ENCODE measurements at regions not wholly inside any gene's neighbourhood (a gene's known extent, or its start where the extent isn't known, plus 50 kb on each side); places are given as distances from the start of the nearest gene placed in this dataset.

DNA sequence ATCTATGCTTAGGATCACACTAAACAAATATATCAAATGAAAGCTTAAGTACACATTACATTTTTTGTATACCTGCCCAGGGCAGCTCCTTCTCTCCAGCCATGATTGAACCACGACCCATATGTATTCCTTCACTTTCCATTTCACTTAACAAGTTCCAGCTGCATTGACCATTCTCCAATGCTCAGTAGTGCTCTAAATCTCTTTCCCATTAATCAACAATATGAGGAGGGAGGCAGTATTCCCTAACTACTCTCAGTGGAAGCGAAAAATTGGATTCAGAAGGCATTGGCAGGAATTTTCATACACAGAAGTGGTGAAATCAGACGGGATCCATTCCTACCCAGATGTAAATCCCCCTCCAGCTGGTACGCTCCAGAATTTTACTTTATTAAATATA is 372.0 kb upstream of the LUZP2 start:
- intact Hi-C loops (cut with DNase I, micrococcal nuclease): no loop called here

DNA sequence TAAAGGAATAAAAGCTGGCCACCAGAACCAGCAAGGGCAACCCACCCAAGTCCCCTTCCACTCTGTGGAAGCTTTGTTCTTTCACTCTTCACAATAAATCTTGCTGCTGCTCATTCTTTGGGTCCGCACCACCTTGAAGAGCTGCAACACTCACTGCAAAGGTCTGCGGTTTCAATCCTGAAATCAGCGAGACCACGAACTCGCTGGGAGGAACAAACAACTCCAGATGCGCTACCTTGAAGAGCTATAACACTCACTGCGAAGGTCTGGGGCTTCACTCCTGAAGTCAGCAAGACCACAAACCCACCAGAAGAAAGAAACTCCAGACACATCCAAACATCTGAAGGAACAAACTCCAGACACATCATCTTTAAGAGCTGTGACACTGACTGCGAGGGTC is 365.2 kb upstream of the LUZP2 start:
- ATAC-seq (no peak), DNase-seq (no peak)
- Histone ChIP-seq H3K36me3 (ENCODE audit: low read depth) (no peaks in the 10 kb centered on the region), H3K9me3 (no peaks in the 10 kb centered on the region), H3K4me1 (ENCODE audit: low read depth) (no peaks in the 10 kb centered on the region), H3K4me3 (no peak overlapping the region)
- intact Hi-C loops (cut with DNase I, micrococcal nuclease): no loop called here
- TF ChIP-seq, protein P1, sequence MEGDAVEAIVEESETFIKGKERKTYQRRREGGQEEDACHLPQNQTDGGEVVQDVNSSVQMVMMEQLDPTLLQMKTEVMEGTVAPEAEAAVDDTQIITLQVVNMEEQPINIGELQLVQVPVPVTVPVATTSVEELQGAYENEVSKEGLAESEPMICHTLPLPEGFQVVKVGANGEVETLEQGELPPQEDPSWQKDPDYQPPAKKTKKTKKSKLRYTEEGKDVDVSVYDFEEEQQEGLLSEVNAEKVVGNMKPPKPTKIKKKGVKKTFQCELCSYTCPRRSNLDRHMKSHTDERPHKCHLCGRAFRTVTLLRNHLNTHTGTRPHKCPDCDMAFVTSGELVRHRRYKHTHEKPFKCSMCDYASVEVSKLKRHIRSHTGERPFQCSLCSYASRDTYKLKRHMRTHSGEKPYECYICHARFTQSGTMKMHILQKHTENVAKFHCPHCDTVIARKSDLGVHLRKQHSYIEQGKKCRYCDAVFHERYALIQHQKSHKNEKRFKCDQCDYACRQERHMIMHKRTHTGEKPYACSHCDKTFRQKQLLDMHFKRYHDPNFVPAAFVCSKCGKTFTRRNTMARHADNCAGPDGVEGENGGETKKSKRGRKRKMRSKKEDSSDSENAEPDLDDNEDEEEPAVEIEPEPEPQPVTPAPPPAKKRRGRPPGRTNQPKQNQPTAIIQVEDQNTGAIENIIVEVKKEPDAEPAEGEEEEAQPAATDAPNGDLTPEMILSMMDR (IDR thresholded peaks at IDR 0.05): no peak

More for the DNA sequence above, 372.0 kb upstream of the LUZP2 start:
- DNase-seq: no peak
- ATAC-seq: no peak
- H3K4me1 ChIP-seq (ENCODE audit: low read depth): no peaks in the 10 kb centered on the region
- H3K4me3 ChIP-seq: no peak overlapping the region
- H3K9me3 ChIP-seq: no peaks in the 10 kb centered on the region
- no peaks in the 10 kb centered on the region for H3K36me3 ChIP-seq (ENCODE audit: low read depth)
- TF ChIP-seq, protein P1 (IDR thresholded peaks at IDR 0.05): no peak

DNA sequence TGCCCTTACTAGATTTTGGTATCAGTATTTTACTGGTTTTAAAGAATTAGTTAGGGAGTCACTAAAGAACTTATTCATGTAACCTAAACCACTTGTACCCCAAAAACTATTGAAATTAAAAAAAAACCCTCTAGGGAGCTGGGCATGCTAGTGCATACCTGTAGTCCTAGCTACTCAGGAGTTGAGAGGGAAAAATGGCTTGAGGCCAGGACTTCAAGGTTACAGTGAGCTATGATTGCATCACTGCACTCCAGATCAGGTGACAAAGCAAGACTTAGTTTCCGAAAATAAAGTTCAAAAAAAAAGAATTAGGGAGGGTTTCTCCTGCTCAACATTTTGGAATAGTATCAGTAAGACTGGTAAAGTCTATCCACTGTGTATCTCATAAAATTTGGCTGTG is 364.4 kb upstream of the LUZP2 start:
- TF ChIP-seq, protein P1 (IDR thresholded peaks at IDR 0.05): no peak
- no peaks in the 10 kb centered on the region for H3K36me3 ChIP-seq (ENCODE audit: low read depth)
- ATAC-seq: no peak
- no peaks in the 10 kb centered on the region for H3K9me3 ChIP-seq
- H3K4me1 ChIP-seq (ENCODE audit: low read depth): no peaks in the 10 kb centered on the region
- intact Hi-C loops (cut with DNase I, micrococcal nuclease): no loop called here
- no peak for DNase-seq
- H3K4me3 ChIP-seq: no peak overlapping the region

DNA sequence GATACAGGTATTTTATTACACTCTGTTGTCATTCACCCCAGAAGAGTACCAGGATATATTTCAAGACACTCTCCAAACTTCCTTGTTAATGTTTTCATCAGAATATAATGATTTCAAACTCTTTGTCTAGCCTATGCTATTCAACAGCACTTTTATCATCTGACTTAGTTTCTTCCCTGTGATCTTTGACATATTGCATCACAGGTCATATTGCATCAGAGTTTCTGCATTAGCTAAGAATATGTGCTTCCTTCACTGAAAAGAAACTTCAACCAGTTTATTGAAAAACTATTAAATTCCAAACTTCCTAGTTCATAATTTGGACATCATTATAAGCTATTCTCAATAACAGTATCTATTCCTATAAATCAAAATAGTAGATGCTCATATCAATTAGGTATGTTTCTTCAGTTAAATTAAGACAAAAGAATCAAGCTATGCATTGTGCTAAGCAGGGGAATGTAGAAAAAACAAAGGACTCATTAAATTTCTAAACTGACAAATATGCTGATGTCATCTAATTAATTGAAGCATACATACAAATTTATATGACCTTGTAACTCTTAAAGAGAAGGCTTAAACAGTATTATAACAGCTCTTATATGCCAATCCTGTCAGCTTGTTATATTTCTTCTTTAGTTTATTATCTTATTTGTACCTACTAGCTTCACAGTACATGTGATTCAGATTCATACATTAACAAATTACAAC is 361.8 kb upstream of the LUZP2 start:
- ATAC-seq (no peak), DNase-seq (no peak)
- Histone ChIP-seq H3K4me3 (no peak overlapping the region), H3K9me3 (no peaks in the 10 kb centered on the region), H3K36me3 (ENCODE audit: low read depth) (no peaks in the 10 kb centered on the region), H3K4me1 (ENCODE audit: low read depth) (no peaks in the 10 kb centered on the region)
- intact Hi-C loops (cut with DNase I, micrococcal nuclease): no loop called here
- TF ChIP-seq, protein P1 (IDR thresholded peaks at IDR 0.05): no peak

DNA sequence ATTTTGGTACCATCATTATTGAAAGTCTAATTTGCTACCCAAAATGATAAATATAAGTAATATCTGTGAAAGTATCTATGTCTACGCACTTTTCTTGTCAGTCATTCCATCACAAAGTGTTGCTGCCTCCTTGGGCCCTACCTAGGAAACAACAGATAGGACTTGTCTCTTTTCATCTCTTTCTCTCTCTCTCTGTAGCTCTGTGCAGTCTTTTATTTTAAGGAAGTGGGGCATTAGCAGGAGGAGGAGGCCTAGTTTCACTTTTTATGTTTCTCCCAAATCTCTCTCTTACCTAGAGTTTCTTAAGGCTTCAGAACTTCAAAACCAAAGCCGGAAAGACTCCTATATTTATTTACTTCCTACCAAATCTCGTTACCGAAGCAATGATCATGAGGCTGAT is 354.8 kb upstream of the LUZP2 start:
- Histone ChIP-seq H3K4me3 (no peak overlapping the region), H3K9me3 (no peaks in the 10 kb centered on the region), H3K4me1 (ENCODE audit: low read depth) (no peaks in the 10 kb centered on the region), H3K36me3 (ENCODE audit: low read depth) (no peaks in the 10 kb centered on the region)
- DNase-seq (no peak), ATAC-seq (no peak)
- TF ChIP-seq, protein P1 (IDR thresholded peaks at IDR 0.05): no peak
- intact Hi-C loops (cut with DNase I, micrococcal nuclease): no loop called here

DNA sequence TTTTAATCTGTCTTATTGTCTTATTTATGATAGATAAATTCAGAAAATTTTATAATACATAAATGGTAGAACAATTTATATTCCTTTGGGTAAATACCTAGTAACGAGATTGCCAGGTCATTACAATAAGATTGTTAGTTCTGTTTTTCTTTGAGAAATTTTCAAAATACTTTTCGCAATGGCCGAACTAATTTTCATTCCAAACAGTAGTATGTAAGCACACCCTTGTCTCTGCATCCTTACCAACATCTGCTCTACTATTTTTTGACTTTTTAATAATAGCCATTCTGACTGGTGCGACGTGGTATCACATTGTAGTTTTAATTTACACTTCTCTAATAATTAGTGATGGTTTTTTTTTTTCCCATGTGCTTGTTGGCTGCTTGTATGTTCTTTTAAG is 351.4 kb upstream of the LUZP2 start:
- Histone ChIP-seq H3K4me1 (ENCODE audit: low read depth) (no peaks in the 10 kb centered on the region), H3K36me3 (ENCODE audit: low read depth) (no peaks in the 10 kb centered on the region), H3K9me3 (no peaks in the 10 kb centered on the region), H3K4me3 (no peak overlapping the region)
- ATAC-seq (no peak), DNase-seq (no peak)
- TF ChIP-seq, protein P1 (IDR thresholded peaks at IDR 0.05): no peak
- intact Hi-C loops (cut with DNase I, micrococcal nuclease): no loop called here
